HG02938 (cell line): ENCODE measurements at regions not wholly inside any gene's neighbourhood (a gene's known extent, or its start where the extent isn't known, plus 50 kb on each side); places are given as distances from the start of the nearest gene placed in this dataset.
"Not testable (repeated sequence)": the region's sequence is repeated elsewhere in the genome, so short reads cannot be mapped to it uniquely, and the experiment has no call there.

Experiments
- ATAC-seq: cut with Tn5 transposase; IDR thresholded peaks from one replicate; pipeline ENCODE4 v1.9.1; 2021; ENCODE audit warnings: mild to moderate bottlenecking, moderate library complexity; ENCODE audit not compliant: unreplicated experiment

GRCh38 chr7:15836651-15837050 is 150.2 kb upstream of the MEOX2 start:
- ATAC-seq = no peak

GRCh38 chr7:15836041-15836440 is 149.6 kb upstream of the MEOX2 start:
- no peak for ATAC-seq

GRCh38 chr7:15834446-15834845 is 148.0 kb upstream of the MEOX2 start:
- ATAC-seq = no peak

- ATAC-seq = no peak
These were observed 146.5 kb upstream of the MEOX2 start for GRCh38 chr7:15832996-15833395.

- ATAC-seq = no peak
These were observed 145.1 kb upstream of the MEOX2 start for GRCh38 chr7:15831606-15832005.

DNA sequence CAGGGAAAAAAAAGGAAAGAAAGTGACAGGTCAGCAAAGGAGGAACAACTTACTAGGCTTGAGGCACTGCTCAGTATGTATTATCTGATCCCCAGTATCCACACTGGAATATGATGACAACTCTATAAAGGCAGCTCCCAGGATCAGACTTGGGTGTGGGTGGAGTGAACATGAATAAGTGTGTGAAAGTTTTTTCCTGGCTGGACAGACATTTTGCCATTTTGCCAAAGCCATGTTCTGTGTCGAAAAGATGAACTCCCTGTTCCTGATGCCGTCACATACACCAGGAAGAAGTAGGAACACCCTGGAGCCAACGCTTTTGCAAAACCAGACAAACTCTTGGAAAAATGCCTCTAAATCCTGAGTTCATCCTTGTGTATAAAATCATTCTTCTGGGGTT is 143.2 kb upstream of the MEOX2 start:
- no peak for ATAC-seq

GRCh38 chr7:15828881-15829280 is 142.4 kb upstream of the MEOX2 start:
- ATAC-seq = no peak

DNA sequence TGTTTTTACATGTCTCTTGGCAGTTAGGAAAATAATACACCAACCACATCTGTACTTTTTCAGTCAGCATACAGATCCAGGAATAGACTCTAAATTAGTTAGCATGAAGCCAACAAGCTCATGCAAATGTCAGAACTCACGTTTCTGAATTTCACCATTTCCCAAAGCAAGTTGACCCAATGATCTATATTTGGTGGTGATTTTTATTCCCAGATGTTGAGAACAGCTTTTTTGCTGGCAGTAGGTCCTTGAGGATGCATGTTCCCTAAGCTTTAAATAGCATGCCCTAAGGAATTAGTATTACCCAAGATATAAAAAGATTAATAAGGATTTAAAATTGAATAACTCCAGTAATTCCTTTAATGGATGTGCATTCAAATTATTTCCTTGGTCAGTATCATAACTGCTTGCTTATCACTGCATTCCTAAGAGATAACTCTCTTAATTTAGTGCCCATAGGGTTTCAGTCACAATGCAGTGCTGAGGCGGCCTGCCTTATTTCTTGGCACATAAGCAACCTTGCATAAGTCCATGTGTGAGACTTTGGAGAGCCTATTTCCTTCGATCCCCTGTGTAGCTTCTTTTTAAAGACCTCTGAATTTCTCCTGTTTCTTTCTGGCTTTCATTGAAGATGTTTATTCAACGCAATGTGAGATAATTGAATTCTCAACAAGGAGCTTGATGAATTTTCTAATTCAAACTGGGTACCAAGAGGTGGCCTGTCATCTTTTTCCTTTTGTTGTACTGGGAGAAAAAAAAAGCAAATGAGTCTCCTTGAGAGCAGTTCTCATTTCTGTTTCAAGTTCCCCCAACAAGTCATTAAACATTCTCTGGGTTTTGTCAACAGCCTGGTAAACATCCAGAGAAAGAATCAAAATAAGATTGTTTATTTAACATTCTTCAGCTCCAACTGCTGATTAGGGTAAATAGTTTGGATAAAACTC is 135.3 kb upstream of the MEOX2 start:
- ATAC-seq = no peak

- no peak for ATAC-seq
These were observed 133.8 kb upstream of the MEOX2 start for GRCh38 chr7:15820319-15820718.

DNA sequence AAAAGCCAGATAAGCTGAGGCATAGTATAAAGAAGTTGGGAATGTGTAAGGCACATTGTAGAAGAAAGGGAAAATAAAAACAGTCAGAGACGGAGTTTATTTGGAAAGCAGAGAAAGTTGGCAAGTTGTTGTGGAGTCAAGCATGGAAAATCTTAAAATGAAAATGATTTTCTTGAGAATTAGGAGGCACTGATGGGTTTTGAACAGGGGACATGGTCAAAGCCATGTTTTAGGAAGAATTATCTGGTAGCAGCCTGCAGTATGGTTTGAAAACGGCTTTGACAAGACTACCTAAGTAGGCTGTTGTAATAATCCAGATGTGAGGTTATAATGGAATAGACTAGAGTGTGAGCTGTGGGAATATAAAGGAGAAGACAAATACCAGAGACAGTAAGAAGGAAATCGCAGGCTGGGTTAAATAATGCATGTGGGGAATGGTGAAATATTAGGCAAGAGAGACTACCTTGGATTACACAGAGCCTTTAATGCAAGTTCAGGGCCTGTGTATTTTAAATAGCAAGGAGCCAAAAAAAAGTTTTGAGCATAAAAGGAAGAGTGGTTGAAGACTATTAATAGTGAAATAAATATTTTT is 130.4 kb upstream of the MEOX2 start:
- no peak for ATAC-seq

- ATAC-seq = no peak
These were observed 127.0 kb upstream of the MEOX2 start for GRCh38 chr7:15813448-15813847.

GRCh38 chr7:15810383-15810782 is 123.9 kb upstream of the MEOX2 start:
- not testable (repeated sequence) for ATAC-seq

DNA sequence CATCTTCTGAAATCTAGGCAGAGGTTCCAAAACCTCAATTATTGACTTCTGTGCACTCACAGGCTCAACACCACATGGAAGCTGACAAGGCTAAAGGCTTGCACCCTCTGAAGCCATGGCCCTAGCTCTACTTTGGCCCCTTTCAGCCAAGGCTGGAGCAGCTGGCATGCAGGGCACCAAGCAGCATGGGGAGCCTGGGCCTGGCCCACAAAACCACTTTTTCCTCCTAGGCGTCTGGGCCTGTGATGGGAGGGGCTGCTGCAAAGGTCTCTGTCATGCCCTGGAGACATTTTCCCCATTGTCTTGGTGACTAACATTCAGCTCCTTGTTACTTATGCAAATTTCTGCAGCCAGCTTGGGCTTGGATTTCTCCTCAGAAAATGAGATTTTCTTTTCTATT is 123.5 kb upstream of the MEOX2 start:
- not testable (repeated sequence) for ATAC-seq

DNA sequence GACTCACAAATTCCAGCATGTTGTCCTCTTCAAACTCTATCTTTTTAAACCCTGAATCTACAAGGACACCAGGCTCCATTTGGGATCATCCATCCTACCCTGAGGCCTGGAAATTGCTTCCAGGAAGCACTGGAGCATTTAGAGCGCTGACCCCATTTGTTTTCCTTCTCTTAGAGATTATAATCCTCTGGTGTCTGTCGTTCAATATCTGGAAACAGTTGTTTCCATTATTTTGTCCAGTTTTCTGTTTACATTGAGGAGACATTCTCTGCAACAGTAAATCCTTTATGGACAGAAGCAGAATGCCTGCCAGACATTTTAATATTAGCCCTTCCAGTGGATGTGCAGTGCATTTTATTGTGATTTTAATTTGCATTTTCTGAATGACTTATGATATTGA is 119.4 kb upstream of the MEOX2 start:
- ATAC-seq = no peak

DNA sequence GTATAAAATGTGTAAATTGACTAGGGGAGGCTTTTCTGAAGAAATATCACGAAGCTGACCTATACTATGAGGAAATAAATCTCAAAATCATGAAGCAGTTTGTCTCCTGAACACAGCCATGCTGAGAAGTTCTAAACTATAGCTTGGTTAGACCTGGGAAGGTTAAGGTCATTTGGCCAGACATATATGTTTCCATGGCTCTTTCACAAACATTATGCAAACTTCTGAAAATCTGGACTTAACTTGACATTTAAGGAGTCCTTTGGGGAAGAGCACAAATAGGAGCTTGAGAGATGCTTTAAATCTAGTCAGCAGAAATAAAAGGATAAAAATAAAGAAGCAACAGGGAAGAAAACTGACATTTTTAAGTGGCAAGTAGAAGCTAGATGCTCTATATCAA is 115.9 kb upstream of the MEOX2 start:
- ATAC-seq = no peak

DNA sequence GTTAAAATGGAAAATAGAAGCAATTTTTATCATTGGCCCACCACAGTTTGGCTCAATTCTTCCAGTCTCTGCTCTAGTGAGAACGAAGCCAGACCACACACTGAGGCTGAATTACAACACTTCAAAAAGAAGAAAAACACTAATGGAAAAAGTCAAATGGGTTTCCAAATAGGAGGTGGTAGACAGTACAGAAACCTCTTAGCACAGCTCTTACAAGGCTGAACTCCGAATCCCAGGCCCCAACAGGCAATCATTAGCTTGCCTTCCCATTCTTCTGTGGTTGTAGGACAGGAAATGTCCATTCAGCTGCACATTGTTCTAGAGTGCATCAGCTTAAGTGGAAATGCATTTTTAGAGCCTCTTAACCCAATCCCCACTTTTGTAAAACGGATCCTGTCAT is 115.1 kb upstream of the MEOX2 start:
- ATAC-seq = no peak

GRCh38 chr7:15801041-15801440 is 114.6 kb upstream of the MEOX2 start:
- ATAC-seq = no peak

DNA sequence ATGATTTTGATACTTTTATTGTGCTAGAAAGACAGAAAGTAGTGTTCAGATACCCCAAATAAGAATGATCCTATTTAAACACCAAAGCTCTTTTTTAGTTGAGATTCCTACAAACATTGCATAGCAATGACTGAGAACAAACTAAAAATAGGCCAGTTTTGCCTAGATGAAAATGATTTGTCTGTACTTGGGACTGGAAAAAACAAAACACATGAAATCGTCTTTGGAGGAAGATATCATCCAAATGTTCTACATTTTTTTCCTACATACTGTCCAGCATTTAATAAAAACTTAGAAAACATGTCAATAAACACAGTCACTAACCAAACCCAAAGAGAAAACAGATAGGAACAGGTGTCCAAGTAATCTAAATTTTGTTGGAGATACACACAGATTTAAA is 111.6 kb upstream of the MEOX2 start:
- ATAC-seq = no peak

DNA sequence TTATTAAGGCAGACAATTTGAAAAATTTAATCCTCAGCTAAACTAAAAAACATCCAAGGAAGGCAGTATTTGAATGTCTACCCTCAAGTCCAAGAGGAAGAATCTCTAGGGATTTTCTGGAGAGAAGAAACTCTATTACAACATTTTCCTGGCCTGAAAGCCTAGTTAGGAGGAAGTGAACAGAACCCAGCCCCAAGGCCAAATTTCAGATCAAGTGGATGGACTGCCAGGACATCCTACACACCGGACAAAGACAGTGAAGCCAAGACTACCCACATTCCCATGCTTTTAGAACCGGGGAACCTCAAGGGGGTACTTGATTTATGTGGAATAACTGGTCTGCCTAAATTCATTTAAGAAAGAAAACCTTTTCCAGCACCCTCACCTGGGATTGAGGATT is 108.9 kb upstream of the MEOX2 start:
- ATAC-seq = no peak

DNA sequence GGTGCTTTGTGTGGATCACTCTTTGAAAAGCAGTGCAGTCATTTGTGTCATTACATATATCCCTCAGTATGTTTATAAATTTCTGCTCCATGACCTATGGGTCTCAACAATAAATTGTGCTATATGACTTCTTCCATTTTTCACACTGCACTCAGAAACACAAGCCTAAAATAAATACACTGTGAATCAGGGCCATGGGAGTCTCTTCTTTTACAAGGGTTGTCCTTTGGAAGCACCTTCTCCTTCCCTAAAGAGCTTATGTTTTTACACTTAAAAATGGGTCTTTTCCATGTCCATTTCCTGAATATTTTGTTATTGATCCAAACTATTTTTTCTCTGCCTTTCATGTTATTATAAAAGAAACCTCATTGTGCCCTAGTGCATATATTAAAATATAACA is 108.3 kb upstream of the MEOX2 start:
- no peak for ATAC-seq

DNA sequence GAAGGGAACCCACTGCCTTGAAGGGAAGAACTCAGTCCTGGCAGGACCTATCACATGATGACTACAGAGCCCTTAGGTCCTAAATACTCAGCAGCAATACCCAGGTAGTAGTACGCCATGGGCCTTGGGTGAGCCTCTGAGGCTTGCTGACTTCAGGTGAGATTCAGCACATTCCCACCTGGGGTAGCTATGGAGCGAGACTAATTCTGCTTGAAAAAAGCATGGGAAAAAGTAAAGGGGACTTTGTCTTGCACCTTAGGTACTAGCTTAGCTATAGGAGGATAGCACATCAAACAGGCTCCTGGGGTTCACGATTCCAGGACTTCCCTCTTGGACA is 98.2 kb upstream of the MEOX2 start:
- no peak for ATAC-seq

- no peak for ATAC-seq
These were observed 97.7 kb upstream of the MEOX2 start for GRCh38 chr7:15783987-15784693.
